GM12878 (cell line): ENCODE measurements at regions not wholly inside any gene's neighbourhood (a gene's known extent, or its start where the extent isn't known, plus 50 kb on each side); places are given as distances from the start of the nearest gene placed in this dataset.

Source experiments
- CBFB ChIP-seq: IDR thresholded peaks from 2 replicates; pipeline ENCODE4 v1.6.1; 2016; ENCODE audit warnings: antibody characterized with exemption, low read depth
- CREM ChIP-seq: IDR thresholded peaks from 2 replicates; pipeline ENCODE4 v1.6.1; 2014; ENCODE audit warnings: antibody characterized with exemption, low read depth
- NFYB ChIP-seq: IDR thresholded peaks from 2 replicates; pipeline ENCODE4 v1.6.1; 2011; ENCODE audit warnings: low read depth, mild to moderate bottlenecking, low read length, improper control_type of control experiment, moderate library complexity; ENCODE audit not compliant: insufficient read depth
- POLR2AphosphoS2 ChIP-seq: IDR thresholded peaks from 2 replicates; pipeline ENCODE4 v1.6.1; 2011; ENCODE audit warnings: low read depth, mild to moderate bottlenecking, low read length, improper control_type of control experiment, moderate library complexity
- SPI1 ChIP-seq: IDR thresholded peaks from 2 replicates; pipeline ENCODE4 v1.6.1; 2011; ENCODE audit warnings: low read depth, mild to moderate bottlenecking, low read length, moderate library complexity, borderline replicate concordance; ENCODE audit not compliant: insufficient read depth
- TCF3 ChIP-seq: IDR thresholded peaks from 2 replicates; pipeline ENCODE4 v1.6.1; 2012; ENCODE audit warnings: low read depth, mild to moderate bottlenecking, low read length, borderline replicate concordance; ENCODE audit not compliant: insufficient read depth
- TF ChIP-seq, protein P1 (sequence below), 3 experiments: IDR thresholded peaks in 2 of 3; conservative IDR thresholded peaks in 1 of 3; 2 replicates each; pipeline ENCODE4 v1.5.1; 2011; ENCODE audit warnings: low read depth in 3 of 3, low read length in 3 of 3, mild to moderate bottlenecking in 3 of 3, control low read depth in 2 of 3, moderate library complexity in 2 of 3, inconsistent platforms in 1 of 3, mixed read lengths in 1 of 3; ENCODE audit not compliant: control insufficient read depth in 2 of 3, insufficient read depth in 1 of 3; ENCODE audit errors: extremely low read depth in 1 of 3

GRCh38 chr10:107430446-107430845 is 265.9 kb upstream of the SORCS1 start:
- no peak for TF ChIP-seq CBFB
- no peak for TF ChIP-seq SPI1
- TF ChIP-seq CREM: no peak
- no peak for TF ChIP-seq TCF3
- TF ChIP-seq, protein P1, sequence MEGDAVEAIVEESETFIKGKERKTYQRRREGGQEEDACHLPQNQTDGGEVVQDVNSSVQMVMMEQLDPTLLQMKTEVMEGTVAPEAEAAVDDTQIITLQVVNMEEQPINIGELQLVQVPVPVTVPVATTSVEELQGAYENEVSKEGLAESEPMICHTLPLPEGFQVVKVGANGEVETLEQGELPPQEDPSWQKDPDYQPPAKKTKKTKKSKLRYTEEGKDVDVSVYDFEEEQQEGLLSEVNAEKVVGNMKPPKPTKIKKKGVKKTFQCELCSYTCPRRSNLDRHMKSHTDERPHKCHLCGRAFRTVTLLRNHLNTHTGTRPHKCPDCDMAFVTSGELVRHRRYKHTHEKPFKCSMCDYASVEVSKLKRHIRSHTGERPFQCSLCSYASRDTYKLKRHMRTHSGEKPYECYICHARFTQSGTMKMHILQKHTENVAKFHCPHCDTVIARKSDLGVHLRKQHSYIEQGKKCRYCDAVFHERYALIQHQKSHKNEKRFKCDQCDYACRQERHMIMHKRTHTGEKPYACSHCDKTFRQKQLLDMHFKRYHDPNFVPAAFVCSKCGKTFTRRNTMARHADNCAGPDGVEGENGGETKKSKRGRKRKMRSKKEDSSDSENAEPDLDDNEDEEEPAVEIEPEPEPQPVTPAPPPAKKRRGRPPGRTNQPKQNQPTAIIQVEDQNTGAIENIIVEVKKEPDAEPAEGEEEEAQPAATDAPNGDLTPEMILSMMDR (IDR thresholded peaks at IDR 0.05 in 2 of 3, conservative IDR thresholded peaks at IDR 0.05 in 1 of 3; ENCODE audit: control insufficient read depth in 2 of 3, extremely low read depth in 1 of 3, insufficient read depth in 1 of 3, low read depth in 3 of 3, low read length in 3 of 3): no peak
- no peak for TF ChIP-seq NFYB
- no peak for TF ChIP-seq POLR2AphosphoS2
